Prostate gland (tissue), 2 donors: ENCODE measurements at regions not wholly inside any gene's neighbourhood (a gene's known extent, or its start where the extent isn't known, plus 50 kb on each side); places are given as distances from the start of the nearest gene placed in this dataset.

Experiments used
- CTCF ChIP-seq, 4 experiments: fragments of 200-600 bp in 2 of 4; fragments of 450-650 bp in 2 of 4; sonication (generic) in 2 of 4; IDR thresholded peaks; 1 replicate in 3 of 4; 2 replicates in 1 of 4; pipeline ENCODE4 v1.5.1; 2016 to 2019; ENCODE audit warnings: antibody characterized with exemption in 4 of 4, mild to moderate bottlenecking in 2 of 4, moderate library complexity in 2 of 4
- POLR2AphosphoS5 ChIP-seq: sonication (generic); formaldehyde crosslinking; IDR thresholded peaks from one replicate; pipeline ENCODE4 v1.6.1; 2017; ENCODE audit warnings: antibody characterized with exemption

DNA sequence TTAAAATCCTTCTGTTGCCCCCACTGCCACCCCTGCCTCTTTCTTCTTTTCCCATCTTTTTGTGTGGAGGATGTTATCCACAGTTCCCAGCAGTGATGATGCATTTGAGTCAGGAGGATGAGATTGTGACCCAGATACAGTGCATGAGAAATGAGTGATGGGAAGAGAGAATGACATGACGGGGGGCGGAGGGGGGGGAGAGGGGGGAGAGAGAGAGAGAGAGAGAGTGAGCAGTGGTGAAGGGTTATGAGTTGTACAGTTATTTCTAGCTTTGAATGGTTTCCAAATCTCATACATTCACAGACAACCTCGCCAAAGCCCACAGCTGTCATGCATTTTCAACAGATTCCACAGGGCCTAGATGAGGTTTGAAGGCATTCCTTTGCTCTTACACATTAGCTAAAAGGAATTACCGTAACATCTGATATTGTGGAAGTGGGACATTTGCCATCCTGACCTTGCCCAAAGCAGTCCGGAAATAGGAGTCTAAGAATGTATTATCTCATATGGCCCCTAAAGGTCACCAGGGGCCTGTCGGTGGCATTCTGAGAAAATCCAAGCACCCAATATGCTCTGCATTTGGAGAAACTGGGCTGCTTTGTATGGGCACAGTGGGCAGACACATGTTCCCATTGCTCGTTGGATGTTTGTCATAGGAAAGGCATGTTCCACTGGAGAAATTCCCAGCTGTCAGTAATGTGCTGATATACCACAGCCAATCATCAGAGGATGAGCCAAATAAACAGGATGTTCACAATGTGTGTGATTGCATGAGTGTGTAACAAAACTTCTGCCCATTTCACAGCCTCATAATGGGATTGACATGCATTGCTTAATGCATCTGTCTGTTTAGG is 435.8 kb downstream of the SPRY1 start:
- no peak for TF ChIP-seq CTCF (IDR thresholded peaks at IDR 0.05)
- no peak for TF ChIP-seq POLR2AphosphoS5
